HG03064 (cell line): ENCODE measurements at regions not wholly inside any gene's neighbourhood (a gene's known extent, or its start where the extent isn't known, plus 50 kb on each side); places are given as distances from the start of the nearest gene placed in this dataset.

ENCODE experiments used
- ATAC-seq: cut with Tn5 transposase; IDR thresholded peaks from one replicate; pipeline ENCODE4 v1.9.1; 2021; ENCODE audit warnings: low read depth; ENCODE audit not compliant: unreplicated experiment

GRCh38 chr11:88448131-88448670, 110.7 kb upstream of the CTSC start:
- no peak for ATAC-seq

GRCh38 chr11:88447281-88447680, 109.7 kb upstream of the CTSC start:
- ATAC-seq: no peak

- no peak for ATAC-seq
Observed at GRCh38 chr11:88439356-88439755, 101.8 kb upstream of the CTSC start.

- ATAC-seq: no peak
Observed at GRCh38 chr11:88438721-88439120, 101.2 kb upstream of the CTSC start.

GRCh38 chr11:88435415-88435814, 97.9 kb upstream of the CTSC start:
- peak; percentile 99 for ATAC-seq

GRCh38 chr11:88434333-88434976, 96.9 kb upstream of the CTSC start:
- ATAC-seq: no peak

GRCh38 chr11:88433536-88434230, 96.1 kb upstream of the CTSC start:
- ATAC-seq: no peak

- ATAC-seq: no peak
Observed at GRCh38 chr11:88431675-88432341, 94.3 kb upstream of the CTSC start.

- ATAC-seq: no peak
Observed at GRCh38 chr11:88428959-88429358, 91.4 kb upstream of the CTSC start.

GRCh38 chr11:88427719-88428118, 90.2 kb upstream of the CTSC start:
- ATAC-seq: no peak

GRCh38 chr11:88424881-88425280, 87.3 kb upstream of the CTSC start:
- no peak for ATAC-seq

- peak; percentile 66 for ATAC-seq
Observed at GRCh38 chr11:88421530-88421929, 84.0 kb upstream of the CTSC start.

GRCh38 chr11:88420165-88420791, 82.7 kb upstream of the CTSC start:
- no peak for ATAC-seq

- ATAC-seq: no peak
Observed at GRCh38 chr11:88418508-88418907, 81.0 kb upstream of the CTSC start.

GRCh38 chr11:88415495-88415894, 78.0 kb upstream of the CTSC start:
- ATAC-seq: no peak

GRCh38 chr11:88414981-88415413, 77.5 kb upstream of the CTSC start:
- no peak for ATAC-seq

GRCh38 chr11:88414385-88414861, 76.9 kb upstream of the CTSC start:
- no peak for ATAC-seq

- no peak for ATAC-seq
Observed at GRCh38 chr11:88411265-88411664, 73.7 kb upstream of the CTSC start.

- ATAC-seq: no peak
Observed at GRCh38 chr11:88410656-88411055, 73.1 kb upstream of the CTSC start.

- no peak for ATAC-seq
Observed at GRCh38 chr11:88410056-88410455, 72.5 kb upstream of the CTSC start.

GRCh38 chr11:88406876-88407275, 69.3 kb upstream of the CTSC start:
- no peak for ATAC-seq
